GM12872 (cell line): ENCODE measurements at regions not wholly inside any gene's neighbourhood (a gene's known extent, or its start where the extent isn't known, plus 50 kb on each side); places are given as distances from the start of the nearest gene placed in this dataset.

Experiments
- CTCF ChIP-seq: IDR thresholded peaks from 3 replicates; pipeline ENCODE4 v1.5.1; 2011; ENCODE audit warnings: low read depth, mild to moderate bottlenecking, low read length, moderate library complexity; ENCODE audit not compliant: insufficient read depth

- TF ChIP-seq CTCF: no peak
Measured at GRCh38 chr11:81602508-81602907, 1131.2 kb downstream of the FAM181B start.

- no peak for TF ChIP-seq CTCF
Measured at GRCh38 chr11:81596704-81597103, 1137.0 kb downstream of the FAM181B start.

- TF ChIP-seq CTCF: no peak
Measured at GRCh38 chr11:81585390-81585933, 1148.2 kb downstream of the FAM181B start.

- TF ChIP-seq CTCF: no peak
Measured at GRCh38 chr11:81579339-81579738, 1154.3 kb downstream of the FAM181B start.

GRCh38 chr11:81578571-81578970 is 1155.1 kb downstream of the FAM181B start:
- no peak for TF ChIP-seq CTCF

- no peak for TF ChIP-seq CTCF
Measured at GRCh38 chr11:81574301-81574700, 1159.4 kb downstream of the FAM181B start.

- TF ChIP-seq CTCF: no peak
Measured at GRCh38 chr11:81573367-81573766, 1160.3 kb downstream of the FAM181B start.
